A673 (cell line): ENCODE measurements at regions not wholly inside any gene's neighbourhood (a gene's known extent, or its start where the extent isn't known, plus 50 kb on each side); places are given as distances from the start of the nearest gene placed in this dataset.

ENCODE experiments used
- BruUV-seq: library from RNA; stranded (reverse); fragments of 400-500 nt; replicated peaks from 2 replicates; lab custom pipeline; 2021; lab: Mats Ljungman, UMichigan
- CTCF ChIA-PET: fragments of 300-600 bp; sonication (Branson Sonifier 250); formaldehyde crosslinking; loops from one replicate; lab custom pipeline; 2022; ENCODE audit warnings: antibody characterized with exemption; lab: Charles Lee
- POLR2A ChIA-PET: fragments of 300-600 bp; sonication (Branson Sonifier 250); formaldehyde crosslinking; loops from one replicate; lab custom pipeline; 2022; ENCODE audit warnings: antibody characterized with exemption; ENCODE audit not compliant: low non-redundant PET; lab: Charles Lee
- DNase-seq: peaks from one replicate; pipeline ENCODE4 v3.0.0-alpha.2; 2015; ENCODE audit warnings: low spot score
- H3K27ac ChIP-seq: fragments of 200-600 bp; sonication (generic); 2 replicates; pipeline ENCODE4 v1.5.1; 2016; ENCODE audit warnings: mixed run types, low read depth, mild to moderate bottlenecking, mixed read lengths, antibody characterized with exemption, low read length; ENCODE audit not compliant: poor library complexity, severe bottlenecking
- H3K27me3 ChIP-seq: fragments of 200-600 bp; sonication (generic); replicated peaks from 2 replicates; pipeline ENCODE4 v1.6.1; 2017; ENCODE audit warnings: mixed run types, low read depth, mild to moderate bottlenecking, mixed read lengths, antibody characterized with exemption, low read length; ENCODE audit not compliant: insufficient read depth, poor library complexity
- H3K36me3 ChIP-seq: fragments of 200-600 bp; sonication (generic); 2 replicates; pipeline ENCODE4 v1.6.1; 2016; ENCODE audit warnings: mixed run types, mild to moderate bottlenecking, mixed read lengths, antibody characterized with exemption, low read length; ENCODE audit not compliant: insufficient read depth, poor library complexity, severe bottlenecking
- H3K4me1 ChIP-seq: fragments of 200-600 bp; sonication (generic); 2 replicates; pipeline ENCODE4 v1.6.1; 2017; ENCODE audit warnings: mixed run types, mild to moderate bottlenecking, mixed read lengths, antibody characterized with exemption, low read length; ENCODE audit not compliant: insufficient read depth, poor library complexity, severe bottlenecking
- H3K4me3 ChIP-seq: fragments of 200-600 bp; sonication (generic); 2 replicates; pipeline ENCODE4 v1.5.1; 2016; ENCODE audit warnings: low read depth, mixed run types, mild to moderate bottlenecking, mixed read lengths, low read length; ENCODE audit not compliant: poor library complexity, severe bottlenecking
- H3K9me3 ChIP-seq: fragments of 200-600 bp; sonication (generic); 2 replicates; pipeline ENCODE4 v1.6.1; 2016; ENCODE audit warnings: mixed run types, low read depth, mild to moderate bottlenecking, mixed read lengths, antibody characterized with exemption, low read length; ENCODE audit not compliant: poor library complexity, severe bottlenecking
- CTCF ChIP-seq: fragments of 300-800, 200-600 bp; sonication (generic); conservative IDR thresholded peaks from 2 replicates; pipeline ENCODE4 v1.5.1; 2017; ENCODE audit warnings: low read depth, mild to moderate bottlenecking, antibody characterized with exemption, low read length, moderate library complexity, mixed read lengths
- EZH2 ChIP-seq: fragments of 200-600 bp; sonication (generic); IDR thresholded peaks from 2 replicates; pipeline ENCODE4 v1.6.1; 2017; ENCODE audit warnings: borderline replicate concordance, low read depth, mild to moderate bottlenecking, mixed read lengths, antibody characterized with exemption, low read length; ENCODE audit not compliant: poor library complexity, severe bottlenecking
- intact Hi-C: fragments of 100-400 bp; cut with micrococcal nuclease; formaldehyde crosslinking; loops from one replicate; pipeline ENCODE4 v1.10.0; 2022; ENCODE audit not compliant: unreplicated experiment

GRCh38 chr5:167992868-167993267 is 298.6 kb upstream of the WWC1 start:
- H3K36me3 ChIP-seq: peaks cover 5% of the 10 kb centered on the region
- no peak for TF ChIP-seq EZH2
- no peak for TF ChIP-seq CTCF
- intact Hi-C loops: no loop called here
- no peaks in the 10 kb centered on the region for H3K27me3 ChIP-seq
- BruUV-seq: no TSS peak
- DNase-seq: no peak
- H3K4me3 ChIP-seq: no peak overlapping the region
- no peaks in the 10 kb centered on the region for H3K9me3 ChIP-seq
- CTCF ChIA-PET: no interaction called here
- no peak overlapping the region for H3K27ac ChIP-seq
- POLR2A ChIA-PET: no interaction called here
- H3K4me1 ChIP-seq: no peaks in the 10 kb centered on the region

- Histone ChIP-seq H3K4me3 (no peak overlapping the region), H3K36me3 (peaks cover 5% of the 10 kb centered on the region), H3K27ac (no peak overlapping the region), H3K9me3 (no peaks in the 10 kb centered on the region), H3K27me3 (no peaks in the 10 kb centered on the region), H3K4me1 (no peaks in the 10 kb centered on the region)
- TF ChIP-seq CTCF: no peak
- TF ChIP-seq EZH2: no peak
- POLR2A ChIA-PET: no interaction called here
- BruUV-seq: no TSS peak
- intact Hi-C loops: no loop called here
- CTCF ChIA-PET: no interaction called here
- DNase-seq: no peak
Observed at GRCh38 chr5:167993771-167994170, 297.7 kb upstream of the WWC1 start.

- no peak for DNase-seq
- no TSS peak for BruUV-seq
- ChIA-PET CTCF (no interaction called here), POLR2A (no interaction called here)
- Histone ChIP-seq H3K9me3 (no peaks in the 10 kb centered on the region), H3K27ac (no peak overlapping the region), H3K36me3 (peaks cover 5% of the 10 kb centered on the region), H3K4me3 (no peak overlapping the region), H3K4me1 (no peaks in the 10 kb centered on the region), H3K27me3 (no peaks in the 10 kb centered on the region)
- intact Hi-C loops: no loop called here
- TF ChIP-seq CTCF: no peak
- TF ChIP-seq EZH2: no peak
Observed at GRCh38 chr5:167995844-167996425, 295.5 kb upstream of the WWC1 start.
